Keratinocyte (primary cell): ENCODE measurements at regions not wholly inside any gene's neighbourhood (a gene's known extent, or its start where the extent isn't known, plus 50 kb on each side); places are given as distances from the start of the nearest gene placed in this dataset.

Experiments
- EZH2 ChIP-seq: IDR thresholded peaks from one replicate; pipeline ENCODE4 v1.6.1; 2012; ENCODE audit warnings: inconsistent platforms, mild to moderate bottlenecking, low read length, moderate library complexity
- TF ChIP-seq, protein P1 (sequence below), 3 experiments: IDR thresholded peaks in 1 of 3; conservative IDR thresholded peaks in 1 of 3; optimal IDR thresholded peaks in 1 of 3; 2 replicates in 2 of 3; 3 replicates in 1 of 3; pipeline versions ENCODE3 to v1.5.1; 2011; ENCODE audit warnings: low read length in 3 of 3, mild to moderate bottlenecking in 3 of 3, moderate library complexity in 2 of 3, control low read depth in 1 of 3, inconsistent platforms in 1 of 3; ENCODE audit not compliant: insufficient read depth in 2 of 3; ENCODE audit errors: extremely low read depth in 1 of 3

DNA sequence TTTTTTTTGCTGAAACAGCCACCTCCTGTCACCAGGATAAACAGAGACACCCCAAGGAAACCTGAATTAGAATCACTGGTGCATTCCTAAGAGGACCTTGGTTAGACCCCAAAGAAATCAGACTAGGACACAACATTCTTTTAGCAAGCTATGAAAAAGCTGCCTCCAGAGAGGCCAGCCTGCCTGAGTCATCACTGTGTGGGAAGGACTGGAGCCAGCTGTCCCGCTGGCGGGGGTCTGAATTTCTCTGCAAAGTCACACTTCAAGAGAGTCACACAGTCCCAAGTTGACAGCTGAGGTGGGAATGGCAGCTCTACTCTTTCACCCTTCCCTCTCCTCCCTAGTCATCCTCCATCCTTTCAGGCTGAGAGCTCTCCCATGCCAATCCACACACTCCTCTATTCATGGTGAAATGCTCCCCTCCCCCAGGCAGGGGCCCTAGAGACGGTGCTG is 405.0 kb upstream of the POU3F1 start:
- TF ChIP-seq, protein P1, sequence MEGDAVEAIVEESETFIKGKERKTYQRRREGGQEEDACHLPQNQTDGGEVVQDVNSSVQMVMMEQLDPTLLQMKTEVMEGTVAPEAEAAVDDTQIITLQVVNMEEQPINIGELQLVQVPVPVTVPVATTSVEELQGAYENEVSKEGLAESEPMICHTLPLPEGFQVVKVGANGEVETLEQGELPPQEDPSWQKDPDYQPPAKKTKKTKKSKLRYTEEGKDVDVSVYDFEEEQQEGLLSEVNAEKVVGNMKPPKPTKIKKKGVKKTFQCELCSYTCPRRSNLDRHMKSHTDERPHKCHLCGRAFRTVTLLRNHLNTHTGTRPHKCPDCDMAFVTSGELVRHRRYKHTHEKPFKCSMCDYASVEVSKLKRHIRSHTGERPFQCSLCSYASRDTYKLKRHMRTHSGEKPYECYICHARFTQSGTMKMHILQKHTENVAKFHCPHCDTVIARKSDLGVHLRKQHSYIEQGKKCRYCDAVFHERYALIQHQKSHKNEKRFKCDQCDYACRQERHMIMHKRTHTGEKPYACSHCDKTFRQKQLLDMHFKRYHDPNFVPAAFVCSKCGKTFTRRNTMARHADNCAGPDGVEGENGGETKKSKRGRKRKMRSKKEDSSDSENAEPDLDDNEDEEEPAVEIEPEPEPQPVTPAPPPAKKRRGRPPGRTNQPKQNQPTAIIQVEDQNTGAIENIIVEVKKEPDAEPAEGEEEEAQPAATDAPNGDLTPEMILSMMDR (optimal IDR thresholded peaks at IDR 0.05 in 1 of 3, IDR thresholded peaks at IDR 0.05 in 1 of 3, conservative IDR thresholded peaks at IDR 0.05 in 1 of 3; ENCODE audit: extremely low read depth in 1 of 3, insufficient read depth in 2 of 3, low read length in 3 of 3), result no peak
- TF ChIP-seq EZH2, result no peak
